ENCODE measurements at regions not wholly inside any gene's neighbourhood (a gene's known extent, or its start where the extent isn't known, plus 50 kb on each side); places are given as distances from the start of the nearest gene placed in this dataset.

DNA sequence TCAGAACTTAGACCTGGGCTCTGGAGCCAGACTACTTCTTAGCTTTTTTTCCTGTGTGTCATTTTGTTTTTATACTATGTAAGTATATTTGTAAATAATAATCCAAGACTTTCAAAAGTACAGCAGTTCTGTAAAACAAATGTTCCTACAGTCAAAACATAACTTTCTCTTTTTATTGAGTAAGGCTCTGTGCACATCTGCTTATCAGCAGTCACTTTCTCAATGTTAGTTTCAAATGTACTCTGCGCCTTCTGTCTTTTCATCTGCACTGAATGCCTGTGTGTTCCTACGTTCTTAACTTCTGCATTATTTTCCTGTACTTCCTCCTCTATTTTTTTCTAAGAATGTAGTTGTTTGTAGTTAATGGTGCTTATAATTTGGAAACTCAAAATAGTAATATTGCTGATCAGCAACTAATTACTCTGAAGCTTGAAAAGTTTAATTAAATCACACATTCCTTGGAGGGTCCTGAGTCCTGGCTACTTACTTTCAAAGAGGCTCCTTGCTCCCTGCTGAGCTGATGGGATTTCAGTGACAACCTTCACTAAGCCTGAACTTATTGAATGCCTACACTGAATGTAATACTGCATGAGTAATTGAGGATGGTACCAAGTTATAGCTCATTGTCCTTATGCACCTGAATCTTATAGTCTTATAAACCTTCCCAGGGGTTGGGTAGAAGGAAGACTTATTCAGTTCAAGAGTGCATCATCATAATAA lies 329.9 kb downstream of the KCNJ2 start:
- no peak for TF ChIP-seq RCOR1 (IDR thresholded peaks at IDR 0.05; ENCODE audit: insufficient replicate concordance, low read length)
- TF ChIP-seq, protein P1, sequence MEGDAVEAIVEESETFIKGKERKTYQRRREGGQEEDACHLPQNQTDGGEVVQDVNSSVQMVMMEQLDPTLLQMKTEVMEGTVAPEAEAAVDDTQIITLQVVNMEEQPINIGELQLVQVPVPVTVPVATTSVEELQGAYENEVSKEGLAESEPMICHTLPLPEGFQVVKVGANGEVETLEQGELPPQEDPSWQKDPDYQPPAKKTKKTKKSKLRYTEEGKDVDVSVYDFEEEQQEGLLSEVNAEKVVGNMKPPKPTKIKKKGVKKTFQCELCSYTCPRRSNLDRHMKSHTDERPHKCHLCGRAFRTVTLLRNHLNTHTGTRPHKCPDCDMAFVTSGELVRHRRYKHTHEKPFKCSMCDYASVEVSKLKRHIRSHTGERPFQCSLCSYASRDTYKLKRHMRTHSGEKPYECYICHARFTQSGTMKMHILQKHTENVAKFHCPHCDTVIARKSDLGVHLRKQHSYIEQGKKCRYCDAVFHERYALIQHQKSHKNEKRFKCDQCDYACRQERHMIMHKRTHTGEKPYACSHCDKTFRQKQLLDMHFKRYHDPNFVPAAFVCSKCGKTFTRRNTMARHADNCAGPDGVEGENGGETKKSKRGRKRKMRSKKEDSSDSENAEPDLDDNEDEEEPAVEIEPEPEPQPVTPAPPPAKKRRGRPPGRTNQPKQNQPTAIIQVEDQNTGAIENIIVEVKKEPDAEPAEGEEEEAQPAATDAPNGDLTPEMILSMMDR (conservative IDR thresholded peaks at IDR 0.05; ENCODE audit: low read depth, low read length), result no peak
- no peak for TF ChIP-seq CEBPB (IDR thresholded peaks at IDR 0.05; ENCODE audit: low read depth, low read length)

All from IMR-90 (cell line).